Spleen (tissue), 11 donors: ENCODE measurements at regions not wholly inside any gene's neighbourhood (a gene's known extent, or its start where the extent isn't known, plus 50 kb on each side); places are given as distances from the start of the nearest gene placed in this dataset.

ENCODE experiments used
- DNase-seq: peaks from one replicate; pipeline ENCODE4 v3.0.0-alpha.2; 2020
- H3K27ac ChIP-seq, 8 donors: fragments of 200-600 bp; sonication (generic) in 7 of 8; 1 replicate in 4 of 8; 2 replicates in 4 of 8; pipeline versions ENCODE4 v1.5.0 to v1.8.0; 2016 to 2021; ENCODE audit warnings: inconsistent platforms in 4 of 8, mild to moderate bottlenecking in 4 of 8, moderate library complexity in 1 of 8
- H3K27me3 ChIP-seq, 7 donors: fragments of 200-600 bp; sonication (generic) in 6 of 7; replicated peaks in 1 of 7; 1 replicate in 4 of 7; 2 replicates in 3 of 7; pipeline versions ENCODE4 v1.5.0 to v1.8.0; 2016 to 2021; ENCODE audit warnings: inconsistent platforms in 3 of 7, mild to moderate bottlenecking in 1 of 7
- H3K36me3 ChIP-seq, 6 donors: fragments of 200-600 bp; sonication (generic) in 5 of 6; 1 replicate in 4 of 6; 2 replicates in 2 of 6; pipeline versions ENCODE4 v1.5.0 to v1.8.0; 2016 to 2021; ENCODE audit warnings: inconsistent platforms in 2 of 6
- H3K4me1 ChIP-seq, 6 donors: fragments of 200-600 bp; sonication (generic) in 5 of 6; 1 replicate in 3 of 6; 2 replicates in 3 of 6; pipeline versions ENCODE4 v1.5.0 to v1.8.0; 2016 to 2021; ENCODE audit warnings: inconsistent platforms in 3 of 6
- H3K4me3 ChIP-seq, 8 donors: fragments of 200-600 bp; sonication (generic) in 7 of 8; 1 replicate in 4 of 8; 2 replicates in 4 of 8; pipeline versions ENCODE4 v1.5.0 to v1.8.0; 2016 to 2021; ENCODE audit warnings: inconsistent platforms in 4 of 8, mild to moderate bottlenecking in 4 of 8, moderate library complexity in 2 of 8
- H3K9me3 ChIP-seq, 8 donors: fragments of 200-600 bp; sonication (generic) in 7 of 8; 1 replicate in 4 of 8; 2 replicates in 4 of 8; pipeline versions ENCODE4 v1.5.0 to v1.8.0; 2016 to 2021; ENCODE audit warnings: inconsistent platforms in 4 of 8
- POLR2A ChIP-seq, 3 donors: fragments of 450-650 bp; IDR thresholded peaks; one replicate each; pipeline ENCODE4 v1.5.1; 2017; ENCODE audit warnings: antibody characterized with exemption in 3 of 3, mild to moderate bottlenecking in 1 of 3
- POLR2AphosphoS5 ChIP-seq, 3 donors: sonication (generic); formaldehyde crosslinking; IDR thresholded peaks; one replicate each; pipeline ENCODE4 v1.5.1; 2017; ENCODE audit warnings: antibody characterized with exemption in 3 of 3
- WGBS, 5 donors: extraction: QIAGEN DNeasy Blood & Tissue Kit in 3 of 5; methylation state at CpG; one replicate each; pipeline versions ENCODE4 v1.1.5 to v1.1.7; 2013 to 2018; 5-methylcytosine and 5-hydroxymethylcytosine counted together
- intact Hi-C: fragments of 100-400 bp; cut with DNase I; formaldehyde crosslinking; loops from one replicate; pipeline ENCODE4 v1.15.0; 2023; ENCODE audit warnings: low total_unique reads
- TF ChIP-seq, protein P1 (sequence below), 11 experiments: fragments of 200-600 bp in 7 of 11; fragments of 450-650 bp in 4 of 11; sonication (generic) in 4 of 11; IDR thresholded peaks in 8 of 11; conservative IDR thresholded peaks in 3 of 11; 1 replicate in 7 of 11; 2 replicates in 4 of 11; pipeline versions ENCODE4 v1.4.0 to v1.8.0; 2016 to 2021; ENCODE audit warnings: antibody characterized with exemption in 11 of 11, inconsistent platforms in 4 of 11, mild to moderate bottlenecking in 1 of 11
- donor health status: healthy with polysubstance abuse.
- donor health status: DM: no; HTN: no; CAD: no; lungs with moderate emphysema.
- donor health status: DM: no; HTN: no; CAD: no.
- donor health status: Bipolar disorder and iron deficiency.
- donor health status: healthy.
- donor health status: DM: no; HTN: no; CAD: no.
- donor health status: DM: yes; HTN: yes; CAD: no.

GRCh38 chr1:172882791-172883386 lies 167.9 kb downstream of the TNFSF18 start:
- Histone ChIP-seq H3K27me3 (no peaks in the 10 kb centered on the region), H3K9me3 (no peaks in the 10 kb centered on the region), H3K4me1 (peaks cover 0 to 14% (median 8%) of the 10 kb centered on the region in 6 donors), H3K27ac (no peak overlapping the region), H3K4me3 (no peak overlapping the region), H3K36me3 (no peaks in the 10 kb centered on the region)
- DNase-seq, result no peak
- 77 to 91% (median 82%) methylated on average over 6 of the region's 6 CpGs for WGBS, 5 donors
- TF ChIP-seq, protein P1, sequence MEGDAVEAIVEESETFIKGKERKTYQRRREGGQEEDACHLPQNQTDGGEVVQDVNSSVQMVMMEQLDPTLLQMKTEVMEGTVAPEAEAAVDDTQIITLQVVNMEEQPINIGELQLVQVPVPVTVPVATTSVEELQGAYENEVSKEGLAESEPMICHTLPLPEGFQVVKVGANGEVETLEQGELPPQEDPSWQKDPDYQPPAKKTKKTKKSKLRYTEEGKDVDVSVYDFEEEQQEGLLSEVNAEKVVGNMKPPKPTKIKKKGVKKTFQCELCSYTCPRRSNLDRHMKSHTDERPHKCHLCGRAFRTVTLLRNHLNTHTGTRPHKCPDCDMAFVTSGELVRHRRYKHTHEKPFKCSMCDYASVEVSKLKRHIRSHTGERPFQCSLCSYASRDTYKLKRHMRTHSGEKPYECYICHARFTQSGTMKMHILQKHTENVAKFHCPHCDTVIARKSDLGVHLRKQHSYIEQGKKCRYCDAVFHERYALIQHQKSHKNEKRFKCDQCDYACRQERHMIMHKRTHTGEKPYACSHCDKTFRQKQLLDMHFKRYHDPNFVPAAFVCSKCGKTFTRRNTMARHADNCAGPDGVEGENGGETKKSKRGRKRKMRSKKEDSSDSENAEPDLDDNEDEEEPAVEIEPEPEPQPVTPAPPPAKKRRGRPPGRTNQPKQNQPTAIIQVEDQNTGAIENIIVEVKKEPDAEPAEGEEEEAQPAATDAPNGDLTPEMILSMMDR (IDR thresholded peaks at IDR 0.05 in 8 of 11, conservative IDR thresholded peaks at IDR 0.05 in 3 of 11), result no peak
- TF ChIP-seq POLR2A (IDR thresholded peaks at IDR 0.05) (no peak), POLR2AphosphoS5 (IDR thresholded peaks at IDR 0.05) (no peak)
- intact Hi-C loops, result no loop called here

DNA sequence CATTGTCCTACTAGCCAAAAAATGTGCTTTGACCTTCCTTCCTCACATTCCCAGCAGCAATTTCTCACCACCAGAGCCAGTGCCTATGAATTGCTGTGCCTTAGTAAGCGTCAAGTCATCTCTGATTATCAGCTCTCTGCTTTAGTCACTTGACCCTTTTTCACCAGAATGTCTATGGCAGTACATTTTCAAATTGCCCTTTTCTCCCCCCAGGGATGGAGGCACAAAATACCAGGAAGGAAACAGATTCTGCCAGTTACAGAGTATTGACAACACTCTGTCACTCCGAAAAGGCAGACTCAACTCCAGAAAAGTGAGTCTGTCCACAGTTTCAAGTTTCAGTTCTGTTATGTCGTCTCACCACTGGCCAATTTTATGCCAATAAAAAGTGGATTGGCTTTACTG lies 167.4 kb downstream of the TNFSF18 start:
- Histone ChIP-seq H3K36me3 (no peaks in the 10 kb centered on the region), H3K4me1 (peaks cover 0 to 14% (median 8%) of the 10 kb centered on the region in 6 donors), H3K4me3 (no peak overlapping the region), H3K9me3 (no peaks in the 10 kb centered on the region), H3K27me3 (no peaks in the 10 kb centered on the region), H3K27ac (no peak overlapping the region)
- 51 to 57% (median 56%) methylated on average over 3 of the region's 3 CpGs for WGBS, 5 donors
- no peak for DNase-seq
- intact Hi-C loops, result no loop called here
- TF ChIP-seq POLR2A (IDR thresholded peaks at IDR 0.05), result no peak
- TF ChIP-seq, protein P1 (IDR thresholded peaks at IDR 0.05 in 8 of 11, conservative IDR thresholded peaks at IDR 0.05 in 3 of 11), result no peak
- no peak for TF ChIP-seq POLR2AphosphoS5 (IDR thresholded peaks at IDR 0.05)

GRCh38 chr1:172883844-172884243 lies 166.9 kb downstream of the TNFSF18 start:
- 20 to 43% (median 27%) methylated on average over 1 of the region's 1 CpG for WGBS, 5 donors
- Histone ChIP-seq H3K9me3 (no peaks in the 10 kb centered on the region), H3K27ac (no peak overlapping the region), H3K27me3 (no peaks in the 10 kb centered on the region), H3K4me3 (no peak overlapping the region), H3K4me1 (peaks cover 0 to 14% (median 8%) of the 10 kb centered on the region in 6 donors), H3K36me3 (no peaks in the 10 kb centered on the region)
- DNase-seq, result no peak
- intact Hi-C loops, result no loop called here
- TF ChIP-seq POLR2AphosphoS5 (IDR thresholded peaks at IDR 0.05) (no peak), POLR2A (IDR thresholded peaks at IDR 0.05) (no peak)
- TF ChIP-seq, protein P1 (IDR thresholded peaks at IDR 0.05 in 8 of 11, conservative IDR thresholded peaks at IDR 0.05 in 3 of 11), result no peak

DNA sequence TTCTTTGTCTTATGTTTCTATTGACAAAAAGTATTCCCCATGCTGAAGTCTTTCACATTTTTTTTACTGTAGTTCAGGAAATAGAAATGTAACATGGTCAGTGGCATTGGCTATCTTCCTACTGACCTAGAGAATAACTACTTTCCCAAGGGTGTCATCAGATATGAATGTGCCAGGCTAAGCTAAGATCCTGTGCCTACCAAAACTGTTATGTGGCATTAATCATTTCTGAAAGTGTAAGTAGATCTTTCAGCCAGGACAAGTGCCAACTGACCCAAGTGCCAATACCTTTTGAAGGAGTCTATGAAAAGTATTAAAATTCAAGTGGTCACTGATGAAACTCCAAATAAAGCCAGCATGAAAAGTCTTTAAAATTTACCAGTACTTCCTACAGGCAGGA lies 165.3 kb downstream of the TNFSF18 start:
- H3K4me3 ChIP-seq, result no peak overlapping the region
- H3K27me3 ChIP-seq, result no peaks in the 10 kb centered on the region
- H3K4me1 ChIP-seq, result peaks cover 0 to 14% (median 8%) of the 10 kb centered on the region in 6 donors
- no peaks in the 10 kb centered on the region for H3K9me3 ChIP-seq
- TF ChIP-seq, protein P1 (IDR thresholded peaks at IDR 0.05 in 8 of 11, conservative IDR thresholded peaks at IDR 0.05 in 3 of 11), result no peak
- no peak for TF ChIP-seq POLR2AphosphoS5 (IDR thresholded peaks at IDR 0.05)
- TF ChIP-seq POLR2A (IDR thresholded peaks at IDR 0.05), result no peak
- intact Hi-C loops, result no loop called here
- no peaks in the 10 kb centered on the region for H3K36me3 ChIP-seq
- no peak for DNase-seq
- H3K27ac ChIP-seq, result no peak overlapping the region
